ENCODE measurements at regions not wholly inside any gene's neighbourhood (a gene's known extent, or its start where the extent isn't known, plus 50 kb on each side); places are given as distances from the start of the nearest gene placed in this dataset.

DNA sequence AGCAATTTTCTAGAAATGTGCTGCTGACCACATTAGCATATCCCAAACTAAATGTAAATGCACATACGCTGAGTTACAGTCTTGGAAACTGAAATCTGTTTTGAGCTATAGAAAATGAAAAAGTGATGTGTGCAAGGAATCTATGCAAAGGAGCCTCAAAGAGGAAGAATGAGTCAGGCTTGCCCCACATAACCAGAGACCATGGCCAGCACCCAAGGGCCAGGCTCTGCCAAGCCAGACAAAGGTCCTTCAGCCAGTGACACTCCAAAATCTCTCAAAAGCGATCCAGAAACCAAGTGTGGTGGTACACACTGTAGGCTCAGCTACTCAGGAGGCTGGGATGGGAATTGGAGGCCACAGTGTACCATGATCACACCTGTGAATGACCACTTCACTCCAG lies 195.2 kb downstream of the TOMM20 start:
- DNase-seq = peak in 13 of 42 donors; percentile 15 to 74 (median 40)
- intact Hi-C loops (cut with DNase I) = no loop called here

DNA sequence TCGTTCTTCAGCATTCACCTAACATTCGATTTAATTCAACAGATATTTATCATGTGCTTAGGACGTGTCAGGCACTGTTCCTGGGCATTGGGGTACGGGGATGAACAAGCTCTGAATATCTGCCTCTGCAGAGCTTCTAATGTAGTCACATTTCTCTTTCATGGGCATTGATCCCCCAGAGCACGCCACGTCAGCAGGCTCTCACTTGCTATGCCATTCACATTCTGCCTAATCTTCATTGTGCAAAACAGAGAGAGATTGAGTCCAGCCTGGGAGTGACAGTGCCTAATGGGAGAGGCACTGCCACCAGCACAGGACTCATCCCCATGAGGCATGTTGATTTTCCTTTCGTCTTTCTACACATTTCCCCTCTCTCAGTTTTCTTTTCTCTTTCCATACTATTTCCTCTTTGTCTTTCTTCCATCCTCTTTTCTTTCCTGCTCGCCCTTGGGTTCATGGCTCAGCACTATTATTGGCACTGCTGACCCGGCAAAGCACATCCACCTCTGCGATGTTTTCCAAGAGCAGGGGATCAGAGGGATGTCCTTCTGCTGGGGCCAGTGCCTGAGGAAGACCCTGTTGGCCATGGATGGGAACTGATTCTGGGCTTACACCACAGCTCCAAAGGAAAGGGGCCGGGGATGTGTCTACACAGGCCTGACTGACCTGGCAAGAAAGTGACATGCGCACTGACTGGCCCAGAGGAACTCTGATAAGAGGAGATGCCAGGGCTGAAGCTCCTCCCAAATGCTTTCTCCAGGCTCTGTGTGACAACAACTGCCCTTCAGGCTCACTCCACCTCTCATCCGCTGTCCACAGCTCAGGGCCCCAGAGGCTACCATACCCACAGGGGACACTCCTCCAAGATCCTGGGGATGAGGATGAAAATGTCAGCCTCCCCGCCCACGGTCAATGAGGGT lies 195.9 kb downstream of the TOMM20 start:
- intact Hi-C loops (cut with DNase I) = no loop called here
- DNase-seq = peak in 1 of 42 donors; percentile 48

DNA sequence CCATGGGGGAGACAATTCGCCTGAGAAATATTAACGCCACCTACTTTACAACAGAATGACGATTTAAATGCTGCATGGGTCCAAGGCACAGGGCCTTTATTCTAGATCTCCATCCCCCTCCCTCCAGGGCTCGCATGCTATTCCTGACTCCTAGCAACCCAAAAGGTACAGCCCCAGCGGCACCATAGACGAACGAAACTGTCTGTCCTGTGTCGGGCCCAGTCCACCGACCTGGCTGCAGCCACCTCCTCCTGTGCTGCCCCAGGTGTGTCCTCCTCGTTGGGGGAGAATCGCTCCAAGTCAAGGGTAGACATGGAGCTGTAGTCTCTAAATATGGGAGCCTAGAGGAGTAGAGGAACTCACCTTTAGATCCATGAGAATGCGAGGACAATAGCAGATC lies 196.5 kb downstream of the TOMM20 start:
- intact Hi-C loops (cut with DNase I) = no loop called here
- peak in 1 of 42 donors; percentile 19 for DNase-seq

DNA sequence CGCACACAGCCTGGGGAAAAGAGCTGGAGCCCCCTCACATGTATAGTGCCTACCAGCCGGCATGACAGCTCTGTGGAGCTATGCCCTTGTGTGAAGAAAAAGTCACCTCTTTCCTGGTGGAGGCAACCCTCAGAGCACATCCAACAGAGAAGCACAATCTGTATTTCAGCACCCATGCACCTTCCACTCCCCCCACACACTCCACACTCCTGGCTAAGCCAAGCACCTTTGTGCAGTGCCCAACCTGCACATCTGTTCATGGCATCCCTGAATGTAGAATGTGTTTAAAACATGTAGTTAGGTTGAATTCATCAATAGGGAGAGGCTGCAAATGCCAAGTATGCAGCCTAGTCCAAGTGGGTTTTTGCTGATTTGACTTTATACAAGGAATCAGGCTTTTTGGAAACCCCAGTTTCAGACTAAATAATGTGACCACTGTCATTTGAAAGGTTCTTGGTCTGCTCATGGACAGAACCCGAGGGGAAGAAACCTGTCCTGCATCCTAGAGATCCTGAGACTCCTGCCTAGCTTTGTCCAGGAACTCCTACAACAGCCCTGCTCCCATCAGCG lies 197.1 kb downstream of the TOMM20 start:
- intact Hi-C loops (cut with DNase I) = no loop called here

DNA sequence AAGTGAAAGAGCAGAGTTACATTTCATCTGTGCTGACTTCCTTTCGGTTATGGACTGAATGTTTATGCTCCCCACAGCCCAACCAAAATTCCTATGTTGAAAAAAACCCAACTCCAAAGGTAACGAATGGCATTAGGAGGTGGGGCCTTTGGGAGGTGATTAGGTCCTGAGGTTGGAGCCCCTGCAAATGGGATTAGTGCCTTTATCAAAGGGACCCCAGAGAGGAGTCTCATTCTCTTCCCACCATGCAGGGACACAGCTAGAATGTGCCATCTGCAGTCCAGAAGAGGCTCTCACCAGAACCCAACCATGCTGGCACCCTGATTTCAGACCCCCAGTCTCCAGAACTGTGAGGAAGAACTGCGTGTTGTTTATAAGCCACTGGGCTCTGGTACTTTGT lies 199.3 kb downstream of the TOMM20 start:
- peak in 1 of 42 donors; percentile 19 for DNase-seq
- intact Hi-C loops (cut with DNase I) = no loop called here

More for the DNA sequence above, 197.1 kb downstream of the TOMM20 start:
- DNase-seq = no peak

DNA sequence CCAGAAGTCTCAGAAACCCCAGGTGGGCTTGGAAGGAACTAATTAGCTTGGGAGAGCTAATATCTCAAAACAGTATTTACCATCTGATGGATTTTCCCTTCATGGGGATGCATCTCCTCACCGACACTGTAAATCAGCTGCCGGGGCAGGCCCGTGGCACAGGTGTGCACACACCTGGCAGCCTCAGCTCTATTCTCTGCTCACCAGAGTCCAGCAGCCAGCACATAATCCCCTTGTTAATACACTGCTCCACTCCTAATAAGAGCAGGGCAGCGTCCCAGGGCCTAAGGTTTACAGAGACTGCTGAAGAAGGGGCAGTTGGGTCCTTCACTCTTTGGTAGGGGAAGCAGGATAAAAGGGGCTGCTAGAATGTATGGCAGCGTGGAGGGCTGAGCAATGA lies 200.0 kb downstream of the TOMM20 start:
- DNase-seq = peak in 1 of 42 donors; percentile 11
- intact Hi-C loops (cut with DNase I) = no loop called here

DNA sequence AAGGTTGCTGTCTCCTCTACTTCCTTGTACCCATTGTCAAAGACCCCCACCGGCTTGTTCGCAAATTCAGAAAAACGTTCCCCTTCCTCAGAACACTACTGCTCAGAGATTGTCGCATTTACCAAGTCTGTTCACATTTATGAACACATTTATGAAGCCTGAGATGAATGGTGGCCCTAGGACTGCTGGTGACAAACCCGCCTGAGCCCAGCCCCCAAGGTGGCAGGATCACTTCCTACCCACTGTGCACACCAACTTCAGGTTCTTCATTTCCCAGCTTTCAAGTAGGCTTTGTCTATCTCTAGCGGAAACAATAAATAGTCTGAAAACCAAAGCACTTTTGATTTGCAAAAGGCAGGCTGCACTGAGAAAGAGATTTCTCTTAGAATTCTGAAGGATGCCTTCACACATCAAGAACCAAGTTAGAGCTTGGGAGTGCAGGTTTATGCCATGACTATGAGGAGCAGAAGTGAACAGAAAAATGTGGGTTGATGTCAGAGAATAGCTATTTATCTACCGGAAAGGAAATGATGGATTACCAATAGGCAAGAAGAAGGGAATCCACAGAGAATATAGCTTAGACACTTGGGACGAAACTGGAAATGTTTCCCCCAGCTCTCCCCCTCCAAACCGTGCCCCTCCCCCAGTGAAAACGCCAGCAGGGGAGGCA lies 200.5 kb downstream of the TOMM20 start:
- intact Hi-C loops (cut with DNase I) = no loop called here
- DNase-seq = peak in 1 of 42 donors; percentile 13

DNA sequence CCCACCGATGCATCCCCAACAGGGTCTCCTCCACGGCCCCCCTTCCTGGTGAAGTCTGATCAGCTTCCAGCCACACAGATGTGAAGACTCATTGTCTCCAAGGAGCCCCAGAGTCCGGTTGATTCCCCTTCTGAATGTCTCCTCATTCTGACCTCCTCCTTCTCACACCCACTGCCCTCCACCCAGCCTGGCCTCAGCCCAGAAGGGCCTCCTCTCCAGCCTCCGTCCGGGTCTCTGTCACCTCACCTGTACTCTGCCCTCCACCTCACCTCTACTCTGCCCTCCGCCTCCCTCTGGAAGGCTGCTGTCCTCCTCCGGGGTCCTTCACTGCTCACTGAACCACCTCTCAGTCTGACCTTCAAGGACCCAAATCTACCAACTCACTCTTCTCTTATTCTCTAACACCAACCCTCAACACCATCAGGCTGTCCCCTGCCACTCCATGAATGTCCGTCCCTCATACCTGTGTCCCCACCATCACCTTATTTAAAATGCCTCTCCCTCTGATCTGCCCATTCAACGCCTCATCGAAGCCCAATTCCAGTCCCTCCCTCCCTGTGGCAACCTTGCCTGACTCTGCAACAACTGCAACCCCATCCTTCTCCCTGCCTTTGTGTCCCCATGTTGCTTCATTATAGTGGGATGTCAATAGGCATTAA lies 201.2 kb downstream of the TOMM20 start:
- DNase-seq = peak in 2 of 42 donors; percentile 3 to 33
- intact Hi-C loops (cut with DNase I) = no loop called here

DNA sequence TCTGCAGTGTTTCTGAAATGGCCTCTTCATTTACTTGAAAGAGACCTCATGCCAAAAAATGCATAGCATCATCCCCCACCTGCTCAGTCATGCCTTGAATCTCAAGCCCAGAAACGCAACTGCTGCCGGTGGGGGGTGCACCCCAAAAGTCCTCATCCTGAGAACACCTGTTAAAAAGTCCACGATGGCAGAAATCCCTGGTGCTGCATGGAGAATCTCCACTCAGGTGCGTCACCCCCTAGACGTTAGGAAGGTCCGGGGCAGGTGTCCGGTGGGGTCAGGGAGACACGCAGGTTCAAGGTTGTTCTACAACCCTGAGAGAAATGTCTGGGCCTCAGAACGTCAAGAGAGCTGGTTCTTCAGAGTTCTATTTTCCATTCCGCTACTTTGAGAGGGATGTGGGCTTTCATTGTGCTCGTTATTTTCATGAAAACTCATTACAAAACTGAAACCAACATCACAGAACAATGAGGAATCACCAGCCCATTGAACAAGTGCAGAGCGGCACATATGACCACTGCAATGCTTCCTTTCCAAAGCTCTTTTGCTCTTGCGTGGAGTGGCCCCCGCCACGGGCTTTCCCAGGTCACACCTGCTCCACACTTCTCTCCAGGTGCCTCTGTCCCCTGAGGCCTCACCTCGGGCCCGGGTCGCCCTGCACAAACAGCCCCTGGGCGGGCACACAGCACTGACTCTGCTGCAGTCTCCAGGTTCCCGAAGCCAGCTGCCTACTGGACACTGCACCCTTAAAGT lies 201.9 kb downstream of the TOMM20 start:
- intact Hi-C loops (cut with DNase I) = no loop called here
- peak in 4 of 42 donors; percentile 14 to 41 (median 26) for DNase-seq

DNA sequence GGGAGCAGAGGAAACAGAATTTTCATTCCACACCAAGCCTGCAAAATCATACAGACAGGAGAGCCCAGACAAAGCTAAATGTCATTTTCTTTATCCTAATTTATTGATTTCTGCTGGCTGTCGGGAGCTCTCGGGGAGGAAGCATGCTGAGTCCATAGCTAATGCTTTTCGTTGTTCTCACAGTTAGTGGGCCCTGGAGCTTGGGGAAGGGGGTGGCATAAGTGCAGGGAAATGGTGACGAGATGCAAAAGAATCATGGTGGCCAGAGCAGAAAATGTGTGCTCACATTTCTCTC lies 202.4 kb downstream of the TOMM20 start:
- peak in 2 of 42 donors; percentile 9 to 25 for DNase-seq
- intact Hi-C loops (cut with DNase I) = no loop called here

DNA sequence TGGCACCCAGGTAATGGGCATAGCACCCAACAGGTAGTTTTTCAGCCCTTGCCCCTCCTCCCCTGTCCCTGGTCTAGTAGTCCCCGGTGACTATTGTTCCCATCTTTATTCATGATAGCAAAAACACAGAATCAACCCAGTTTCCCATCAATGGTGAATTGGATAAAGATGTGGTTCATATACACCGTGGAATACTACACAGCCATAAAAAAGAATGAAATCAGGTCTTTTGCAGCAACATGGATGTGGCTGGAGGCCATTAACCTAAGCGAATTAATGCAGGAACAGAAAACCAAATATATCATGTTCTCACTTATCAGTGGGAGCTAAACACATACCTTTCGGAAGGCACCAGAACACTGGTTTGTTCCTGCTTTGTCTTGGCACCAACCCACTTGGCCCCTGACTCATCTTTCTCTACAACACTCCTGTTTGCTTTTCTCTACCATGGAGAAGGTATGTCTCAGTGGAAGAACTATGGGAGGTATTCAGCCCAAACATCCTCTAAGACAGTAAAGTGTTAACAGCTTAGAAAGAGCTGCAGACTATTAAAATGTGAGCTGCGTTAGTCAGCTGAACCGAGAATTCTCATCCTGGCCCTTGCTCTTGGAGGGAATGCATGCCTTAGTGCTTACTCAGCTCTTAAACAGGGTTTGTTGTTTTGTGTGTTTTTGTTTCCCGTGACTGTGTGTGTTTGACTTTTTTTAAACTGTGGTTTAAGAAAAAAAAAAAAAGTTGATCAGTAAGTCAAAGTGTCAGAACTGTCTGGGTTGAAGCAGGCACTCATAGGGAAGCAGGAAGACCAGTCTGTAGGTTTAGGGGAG lies 203.0 kb downstream of the TOMM20 start:
- intact Hi-C loops (cut with DNase I) = no loop called here

DNA sequence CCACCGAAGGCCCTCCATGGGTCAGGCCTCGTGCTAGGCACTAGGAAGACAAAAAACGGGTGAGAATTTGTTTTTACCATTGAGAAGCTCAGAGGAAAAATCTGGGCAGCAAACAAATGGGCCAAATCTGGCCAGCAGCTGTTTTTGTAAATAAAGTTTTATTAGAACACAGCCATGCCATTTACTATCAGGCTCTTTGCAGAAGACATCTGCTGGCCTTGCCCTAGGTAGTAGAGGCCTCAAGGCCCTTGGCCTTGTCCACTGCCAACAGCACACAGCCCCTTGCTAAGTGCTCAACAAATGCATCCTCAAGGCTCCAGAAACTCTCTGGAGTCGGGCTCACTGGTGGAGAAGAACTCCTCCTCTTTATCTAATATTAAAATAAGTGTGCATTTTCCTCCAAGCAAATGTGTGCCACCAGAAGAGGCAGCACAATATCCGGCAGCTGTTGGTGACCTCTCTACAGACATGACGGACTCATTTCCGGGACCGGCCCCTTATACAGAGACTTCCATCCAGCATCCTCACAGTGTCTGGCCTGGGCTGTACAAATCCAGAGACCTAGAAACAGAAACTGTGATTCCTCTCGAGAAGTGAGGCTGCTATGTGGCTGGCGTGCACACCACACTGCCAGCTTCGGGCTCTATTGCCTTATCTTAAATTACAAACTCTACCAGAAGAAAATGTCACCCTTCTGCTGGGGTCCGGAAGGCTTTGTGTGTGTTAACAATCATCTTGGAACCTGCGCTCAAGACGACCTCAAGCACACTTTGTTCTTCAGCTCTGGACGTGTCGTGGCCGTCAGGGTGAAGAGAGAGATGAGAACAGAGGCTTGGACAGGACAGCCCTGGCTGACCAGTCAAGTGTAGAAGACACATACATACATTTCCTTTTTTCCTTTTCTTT lies 203.9 kb downstream of the TOMM20 start:
- intact Hi-C loops (cut with DNase I) = no loop called here
- DNase-seq = peak in 4 of 42 donors; percentile 2 to 16 (median 13)

More for the DNA sequence above, 203.0 kb downstream of the TOMM20 start:
- DNase-seq = peak in 4 of 42 donors; percentile 13 to 55 (median 22)

DNA sequence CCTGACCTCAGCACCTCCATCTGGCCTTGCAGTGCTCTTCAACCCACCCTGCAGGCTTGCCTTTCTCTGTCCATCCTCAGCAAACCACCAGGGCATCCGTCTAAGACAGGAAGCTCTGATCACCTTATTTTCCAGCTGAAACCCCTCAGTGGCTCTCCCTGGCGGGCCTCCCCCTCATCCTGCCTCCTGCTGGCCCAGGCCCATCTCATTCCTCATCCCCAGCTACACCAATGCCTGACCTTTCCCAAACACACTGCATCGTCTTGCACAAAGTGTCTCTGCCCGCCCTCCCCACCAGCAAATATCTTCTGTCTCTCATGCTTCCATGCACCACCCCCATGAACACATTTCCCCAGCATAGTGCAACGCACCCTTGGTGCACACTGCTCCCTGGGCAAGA lies 205.0 kb downstream of the TOMM20 start:
- intact Hi-C loops (cut with DNase I) = no loop called here
- peak in 1 of 42 donors; percentile 5 for DNase-seq

DNA sequence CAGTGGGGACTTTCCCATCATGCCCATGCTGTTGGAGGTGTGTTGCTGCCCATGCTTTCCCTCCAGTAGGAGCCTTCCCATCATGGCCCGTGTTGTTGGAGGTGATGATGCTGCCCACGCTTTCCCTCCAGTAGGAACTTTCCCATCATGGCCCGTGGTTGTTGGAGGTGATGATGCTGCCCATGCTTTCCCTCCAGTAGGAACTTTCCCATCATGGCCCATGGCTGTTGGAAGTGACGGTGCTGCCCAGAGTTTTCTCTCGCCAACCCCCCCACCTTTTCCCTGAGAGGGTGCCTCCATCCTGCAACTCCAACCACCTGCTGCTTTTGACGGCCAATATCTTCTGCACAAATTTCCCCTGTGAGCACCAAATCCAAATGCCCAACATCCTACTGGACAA lies 205.7 kb downstream of the TOMM20 start:
- intact Hi-C loops (cut with DNase I) = no loop called here
- DNase-seq = peak in 1 of 42 donors; percentile 10

DNA sequence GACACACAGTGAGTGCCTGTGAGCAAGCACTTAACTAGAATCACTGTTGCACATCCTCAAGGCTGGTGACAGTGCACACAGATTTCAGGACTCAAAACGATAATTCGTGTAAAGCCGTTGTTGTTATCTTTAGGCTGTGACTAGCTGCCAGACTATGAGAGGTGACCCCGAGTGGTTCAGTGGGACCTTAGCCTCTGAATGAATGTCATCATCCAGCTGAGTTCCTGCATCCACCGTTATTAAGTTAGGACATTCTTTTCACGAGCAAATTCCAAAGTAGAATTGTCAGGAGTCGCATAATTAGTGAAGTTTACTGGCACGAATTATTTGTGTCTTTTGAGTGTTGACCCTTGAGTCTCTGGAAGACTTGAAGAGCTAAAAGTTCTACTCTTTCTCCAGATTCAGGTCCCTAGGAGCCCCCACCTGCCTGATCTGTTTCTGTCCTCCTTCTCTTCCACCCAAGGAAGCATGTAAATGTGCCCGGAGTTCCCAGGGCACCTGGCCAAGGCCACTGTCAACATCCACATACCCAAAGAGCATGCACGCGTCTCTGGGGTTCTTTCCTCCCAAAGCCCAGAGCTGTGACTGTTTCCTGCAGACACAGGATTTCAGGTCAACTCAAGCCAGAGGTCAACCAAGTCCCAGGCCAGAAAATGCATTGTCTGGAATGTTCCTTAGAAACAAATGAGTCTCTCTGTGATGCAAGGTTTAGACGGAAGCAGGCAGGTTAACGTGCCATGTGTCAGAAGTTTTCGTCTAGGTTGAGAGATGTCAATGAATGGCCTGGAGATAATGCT lies 207.2 kb downstream of the TOMM20 start:
- peak in 1 of 42 donors; percentile 3 for DNase-seq
- intact Hi-C loops (cut with DNase I) = no loop called here

DNA sequence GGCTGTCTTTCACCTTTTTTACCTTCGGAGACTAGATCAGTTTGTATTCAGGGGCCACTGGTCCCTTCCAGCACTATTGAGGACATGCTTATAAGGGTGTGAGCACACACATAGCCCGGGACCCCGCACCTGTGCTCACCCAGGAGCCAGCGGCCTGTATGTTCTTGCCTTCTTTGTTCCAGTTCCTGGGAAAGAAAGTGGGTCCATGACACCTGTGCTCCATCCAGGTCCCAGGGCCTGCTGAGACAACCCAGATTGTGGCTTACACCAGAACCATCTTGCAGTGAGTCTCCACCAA lies 207.8 kb downstream of the TOMM20 start:
- no peak for DNase-seq
- intact Hi-C loops (cut with DNase I) = no loop called here
